GM23338 (cell line): ENCODE measurements at regions not wholly inside any gene's neighbourhood (a gene's known extent, or its start where the extent isn't known, plus 50 kb on each side); places are given as distances from the start of the nearest gene placed in this dataset.
A peak's percentile ranks its signal among the peaks of the same experiment; 100 is the strongest.

Experiments used
- ATAC-seq: fragments of 200-7000 bp; cut with Tn5 transposase; 3 replicates; pipeline ENCODE4 v1.9.1; 2020
- DNase-seq: peaks from one replicate; pipeline ENCODE4 v3.0.0-alpha.2; 2015; ENCODE audit warnings: low spot score
- H2AFZ ChIP-seq: fragments of 200-600 bp; sonication (generic); 2 replicates; pipeline ENCODE4 v1.8.0; 2016; ENCODE audit warnings: antibody characterized with exemption, mild to moderate bottlenecking, moderate library complexity
- H3F3A ChIP-seq: fragments of 200-600 bp; sonication (generic); replicated peaks from 2 replicates; pipeline ENCODE4 v1.8.0; 2017; ENCODE audit warnings: antibody characterized with exemption, mixed run types, low read depth
- H3K27ac ChIP-seq: fragments of 200-600 bp; sonication (generic); 2 replicates; pipeline ENCODE4 v1.6.1; 2016; ENCODE audit warnings: low read depth
- H3K27me3 ChIP-seq: fragments of 200-600 bp; sonication (generic); 2 replicates; pipeline ENCODE4 v1.8.0; 2016; ENCODE audit warnings: mild to moderate bottlenecking, mixed run types, moderate library complexity; ENCODE audit not compliant: insufficient read depth
- H3K36me3 ChIP-seq: fragments of 200-600 bp; sonication (generic); 2 replicates; pipeline ENCODE4 v1.8.0; 2016; ENCODE audit warnings: mild to moderate bottlenecking; ENCODE audit not compliant: insufficient read depth
- H3K4me1 ChIP-seq: fragments of 200-600 bp; sonication (generic); 2 replicates; pipeline ENCODE4 v1.8.0; 2016; ENCODE audit warnings: mild to moderate bottlenecking, moderate library complexity; ENCODE audit not compliant: insufficient read depth
- H3K4me2 ChIP-seq: fragments of 200-600 bp; sonication (generic); 2 replicates; pipeline ENCODE4 v1.7.1; 2017; ENCODE audit warnings: mixed run types
- H3K4me3 ChIP-seq: fragments of 200-600 bp; sonication (generic); 2 replicates; pipeline ENCODE4 v1.6.1; 2016; ENCODE audit warnings: mixed run types
- H3K79me2 ChIP-seq: fragments of 200-600 bp; sonication (generic); replicated peaks from 2 replicates; pipeline ENCODE4 v1.8.0; 2017; ENCODE audit warnings: mild to moderate bottlenecking; ENCODE audit not compliant: insufficient read depth
- H3K9me2 ChIP-seq: fragments of 200-600 bp; sonication (generic); 2 replicates; pipeline ENCODE4 v1.8.0; 2017; ENCODE audit not compliant: insufficient read depth
- H4K20me1 ChIP-seq: fragments of 200-600 bp; sonication (generic); replicated peaks from 2 replicates; pipeline ENCODE4 v1.8.0; 2017; ENCODE audit warnings: mild to moderate bottlenecking; ENCODE audit not compliant: insufficient read depth
- H3K27ac Mint-ChIP-seq: 2 replicates; pipeline ENCODE4 v1.8.0; 2020; ENCODE audit warnings: inconsistent platforms, mild to moderate bottlenecking, moderate library complexity, mixed read lengths
- H3K27me3 Mint-ChIP-seq: 3 replicates; pipeline ENCODE4 v1.8.0; 2022; ENCODE audit warnings: low read depth, mild to moderate bottlenecking, moderate library complexity, mixed read lengths, inconsistent platforms; ENCODE audit not compliant: insufficient read depth, poor library complexity
- H3K36me3 Mint-ChIP-seq: 3 replicates; pipeline ENCODE4 v1.8.0; 2021; ENCODE audit warnings: low read depth, mild to moderate bottlenecking, inconsistent platforms, moderate library complexity, mixed read lengths
- H3K4me1 Mint-ChIP-seq: 3 replicates; pipeline ENCODE4 v1.8.0; 2020; ENCODE audit warnings: mild to moderate bottlenecking, inconsistent platforms, mixed read lengths
- H3K4me3 Mint-ChIP-seq: 3 replicates; pipeline ENCODE4 v1.8.0; 2021; ENCODE audit warnings: moderate library complexity, mild to moderate bottlenecking, inconsistent platforms, mixed read lengths
- H3K9me3 Mint-ChIP-seq: 3 replicates; pipeline ENCODE4 v1.8.0; 2020; ENCODE audit warnings: moderate library complexity, mild to moderate bottlenecking, inconsistent platforms, mixed read lengths
- CREB1 ChIP-seq: fragments of 250-450 bp; sonication (Bioruptor Pico); IDR thresholded peaks from 2 replicates; pipeline ENCODE4 v1.5.0; 2020; ENCODE audit warnings: low read depth, mild to moderate bottlenecking, moderate library complexity
- EZH2 ChIP-seq: fragments of 200-600 bp; sonication (generic); IDR thresholded peaks from one replicate; pipeline ENCODE4 v1.8.0; 2017; ENCODE audit warnings: antibody characterized with exemption, mild to moderate bottlenecking, low read depth; ENCODE audit not compliant: unreplicated experiment
- EZH2phosphoT487 ChIP-seq: fragments of 200-600 bp; sonication (generic); IDR thresholded peaks from one replicate; pipeline ENCODE4 v1.8.1; 2018; ENCODE audit warnings: antibody characterized with exemption; ENCODE audit not compliant: unreplicated experiment
- JUNB ChIP-seq: IDR thresholded peaks from one replicate; pipeline ENCODE4 v1.6.1; 2016; ENCODE audit warnings: antibody characterized with exemption; ENCODE audit not compliant: unreplicated experiment
- NANOG ChIP-seq: IDR thresholded peaks from 2 replicates; pipeline ENCODE4 v1.6.1; 2016; ENCODE audit warnings: antibody characterized with exemption, borderline replicate concordance
- POLR2AphosphoS5 ChIP-seq: IDR thresholded peaks from 2 replicates; pipeline ENCODE4 v1.6.1; 2016; ENCODE audit warnings: antibody characterized with exemption, low read depth
- STAT1 ChIP-seq: IDR thresholded peaks from one replicate; pipeline ENCODE4 v1.6.1; 2016; ENCODE audit warnings: antibody characterized with exemption; ENCODE audit not compliant: unreplicated experiment
- ZNF114 ChIP-seq: fragments of 250-450 bp; sonication (Bioruptor Pico); IDR thresholded peaks from 2 replicates; pipeline ENCODE4 v1.5.0; 2020; ENCODE audit warnings: mild to moderate bottlenecking, moderate library complexity
- ZNF331 ChIP-seq: fragments of 250-450 bp; sonication (Bioruptor Pico); IDR thresholded peaks from 2 replicates; pipeline ENCODE4 v1.5.0; 2020; ENCODE audit warnings: low read depth, mild to moderate bottlenecking, moderate library complexity
- TF ChIP-seq, protein P1 (sequence below), 2 experiments: fragments of 200-600 bp in 1 of 2; sonication (generic) in 1 of 2; conservative IDR thresholded peaks; 2 replicates each; pipeline versions ENCODE4 v1.5.1 to v1.6.1; 2016 to 2017; ENCODE audit warnings: antibody characterized with exemption in 2 of 2, low read depth in 2 of 2, mild to moderate bottlenecking in 2 of 2, moderate library complexity in 1 of 2
- TF ChIP-seq, protein P2 (sequence below): IDR thresholded peaks from 2 replicates; pipeline ENCODE4 v1.6.1; 2016; ENCODE audit warnings: antibody characterized with exemption
- TF ChIP-seq, protein P3 (sequence below): fragments of 250-450 bp; sonication (Bioruptor Pico); IDR thresholded peaks from 2 replicates; pipeline ENCODE4 v1.5.0; 2020; ENCODE audit warnings: mild to moderate bottlenecking, moderate library complexity
- TF ChIP-seq, protein P4 (sequence below): IDR thresholded peaks from one replicate; pipeline ENCODE4 v1.6.1; 2018; ENCODE audit warnings: antibody characterized with exemption; ENCODE audit not compliant: unreplicated experiment

DNA sequence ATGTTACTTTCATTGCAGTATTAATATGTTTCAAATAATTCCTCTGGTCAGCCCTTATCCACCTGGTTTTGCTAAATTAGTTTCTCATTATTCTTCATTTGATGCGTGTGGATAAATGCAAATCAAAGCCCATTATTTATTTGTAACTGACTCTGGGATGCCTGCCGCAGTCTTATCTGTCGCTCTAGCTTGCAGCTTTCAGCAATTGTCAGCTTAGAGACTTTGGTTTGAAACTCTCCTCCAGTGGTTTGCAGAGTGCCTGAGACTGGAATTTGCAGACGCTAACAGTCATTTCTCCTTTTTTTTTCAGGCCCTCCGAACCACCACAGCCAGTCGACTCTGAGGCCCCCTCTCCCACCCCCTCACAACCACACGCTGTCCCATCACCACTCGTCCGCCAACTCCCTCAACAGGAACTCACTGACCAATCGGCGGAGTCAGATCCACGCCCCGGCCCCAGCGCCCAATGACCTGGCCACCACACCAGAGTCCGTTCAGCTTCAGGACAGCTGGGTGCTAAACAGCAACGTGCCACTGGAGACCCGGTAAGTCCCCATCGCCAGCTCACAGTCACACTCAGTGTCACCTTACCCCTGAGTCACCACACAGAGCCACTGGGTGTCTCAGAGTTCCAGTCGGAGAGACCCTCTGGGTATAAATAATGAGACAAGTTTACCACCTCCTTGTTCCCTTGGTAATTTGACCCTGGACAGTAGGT, 339.0 kb upstream of the WWC1 start:
- Histone ChIP-seq H2AFZ (no peak overlapping the region), H3K4me2 (no peak overlapping the region), H3K27ac (no peak overlapping the region), H3F3A (no peaks in the 10 kb centered on the region), H3K79me2 (no peaks in the 10 kb centered on the region), H3K4me3 (no peak overlapping the region), H4K20me1 (no peaks in the 10 kb centered on the region), H3K36me3 (no peaks in the 10 kb centered on the region), H3K9me2 (no peaks in the 10 kb centered on the region), H3K27me3 (no peaks in the 10 kb centered on the region), H3K4me1 (peaks cover 27% of the 10 kb centered on the region)
- peak; percentile 74 for ATAC-seq
- peaks cover 32% of the 10 kb centered on the region for H3K4me1 Mint-ChIP-seq
- DNase-seq, result no peak
- H3K4me3 Mint-ChIP-seq, result no peak overlapping the region
- H3K9me3 Mint-ChIP-seq, result no peaks in the 10 kb centered on the region; the same call in 2 of the 3 replicates
- TF ChIP-seq, protein P1, sequence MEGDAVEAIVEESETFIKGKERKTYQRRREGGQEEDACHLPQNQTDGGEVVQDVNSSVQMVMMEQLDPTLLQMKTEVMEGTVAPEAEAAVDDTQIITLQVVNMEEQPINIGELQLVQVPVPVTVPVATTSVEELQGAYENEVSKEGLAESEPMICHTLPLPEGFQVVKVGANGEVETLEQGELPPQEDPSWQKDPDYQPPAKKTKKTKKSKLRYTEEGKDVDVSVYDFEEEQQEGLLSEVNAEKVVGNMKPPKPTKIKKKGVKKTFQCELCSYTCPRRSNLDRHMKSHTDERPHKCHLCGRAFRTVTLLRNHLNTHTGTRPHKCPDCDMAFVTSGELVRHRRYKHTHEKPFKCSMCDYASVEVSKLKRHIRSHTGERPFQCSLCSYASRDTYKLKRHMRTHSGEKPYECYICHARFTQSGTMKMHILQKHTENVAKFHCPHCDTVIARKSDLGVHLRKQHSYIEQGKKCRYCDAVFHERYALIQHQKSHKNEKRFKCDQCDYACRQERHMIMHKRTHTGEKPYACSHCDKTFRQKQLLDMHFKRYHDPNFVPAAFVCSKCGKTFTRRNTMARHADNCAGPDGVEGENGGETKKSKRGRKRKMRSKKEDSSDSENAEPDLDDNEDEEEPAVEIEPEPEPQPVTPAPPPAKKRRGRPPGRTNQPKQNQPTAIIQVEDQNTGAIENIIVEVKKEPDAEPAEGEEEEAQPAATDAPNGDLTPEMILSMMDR (conservative IDR thresholded peaks at IDR 0.05; ENCODE audit: low read depth in 2 of 2), result no peak
- TF ChIP-seq STAT1, result no peak
- no peak for TF ChIP-seq JUNB
- TF ChIP-seq, protein P2, sequence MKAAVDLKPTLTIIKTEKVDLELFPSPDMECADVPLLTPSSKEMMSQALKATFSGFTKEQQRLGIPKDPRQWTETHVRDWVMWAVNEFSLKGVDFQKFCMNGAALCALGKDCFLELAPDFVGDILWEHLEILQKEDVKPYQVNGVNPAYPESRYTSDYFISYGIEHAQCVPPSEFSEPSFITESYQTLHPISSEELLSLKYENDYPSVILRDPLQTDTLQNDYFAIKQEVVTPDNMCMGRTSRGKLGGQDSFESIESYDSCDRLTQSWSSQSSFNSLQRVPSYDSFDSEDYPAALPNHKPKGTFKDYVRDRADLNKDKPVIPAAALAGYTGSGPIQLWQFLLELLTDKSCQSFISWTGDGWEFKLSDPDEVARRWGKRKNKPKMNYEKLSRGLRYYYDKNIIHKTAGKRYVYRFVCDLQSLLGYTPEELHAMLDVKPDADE, result no peak
- TF ChIP-seq CREB1 (CRISPR knock-in tag), result no peak
- no peak for TF ChIP-seq EZH2phosphoT487
- TF ChIP-seq, protein P3, sequence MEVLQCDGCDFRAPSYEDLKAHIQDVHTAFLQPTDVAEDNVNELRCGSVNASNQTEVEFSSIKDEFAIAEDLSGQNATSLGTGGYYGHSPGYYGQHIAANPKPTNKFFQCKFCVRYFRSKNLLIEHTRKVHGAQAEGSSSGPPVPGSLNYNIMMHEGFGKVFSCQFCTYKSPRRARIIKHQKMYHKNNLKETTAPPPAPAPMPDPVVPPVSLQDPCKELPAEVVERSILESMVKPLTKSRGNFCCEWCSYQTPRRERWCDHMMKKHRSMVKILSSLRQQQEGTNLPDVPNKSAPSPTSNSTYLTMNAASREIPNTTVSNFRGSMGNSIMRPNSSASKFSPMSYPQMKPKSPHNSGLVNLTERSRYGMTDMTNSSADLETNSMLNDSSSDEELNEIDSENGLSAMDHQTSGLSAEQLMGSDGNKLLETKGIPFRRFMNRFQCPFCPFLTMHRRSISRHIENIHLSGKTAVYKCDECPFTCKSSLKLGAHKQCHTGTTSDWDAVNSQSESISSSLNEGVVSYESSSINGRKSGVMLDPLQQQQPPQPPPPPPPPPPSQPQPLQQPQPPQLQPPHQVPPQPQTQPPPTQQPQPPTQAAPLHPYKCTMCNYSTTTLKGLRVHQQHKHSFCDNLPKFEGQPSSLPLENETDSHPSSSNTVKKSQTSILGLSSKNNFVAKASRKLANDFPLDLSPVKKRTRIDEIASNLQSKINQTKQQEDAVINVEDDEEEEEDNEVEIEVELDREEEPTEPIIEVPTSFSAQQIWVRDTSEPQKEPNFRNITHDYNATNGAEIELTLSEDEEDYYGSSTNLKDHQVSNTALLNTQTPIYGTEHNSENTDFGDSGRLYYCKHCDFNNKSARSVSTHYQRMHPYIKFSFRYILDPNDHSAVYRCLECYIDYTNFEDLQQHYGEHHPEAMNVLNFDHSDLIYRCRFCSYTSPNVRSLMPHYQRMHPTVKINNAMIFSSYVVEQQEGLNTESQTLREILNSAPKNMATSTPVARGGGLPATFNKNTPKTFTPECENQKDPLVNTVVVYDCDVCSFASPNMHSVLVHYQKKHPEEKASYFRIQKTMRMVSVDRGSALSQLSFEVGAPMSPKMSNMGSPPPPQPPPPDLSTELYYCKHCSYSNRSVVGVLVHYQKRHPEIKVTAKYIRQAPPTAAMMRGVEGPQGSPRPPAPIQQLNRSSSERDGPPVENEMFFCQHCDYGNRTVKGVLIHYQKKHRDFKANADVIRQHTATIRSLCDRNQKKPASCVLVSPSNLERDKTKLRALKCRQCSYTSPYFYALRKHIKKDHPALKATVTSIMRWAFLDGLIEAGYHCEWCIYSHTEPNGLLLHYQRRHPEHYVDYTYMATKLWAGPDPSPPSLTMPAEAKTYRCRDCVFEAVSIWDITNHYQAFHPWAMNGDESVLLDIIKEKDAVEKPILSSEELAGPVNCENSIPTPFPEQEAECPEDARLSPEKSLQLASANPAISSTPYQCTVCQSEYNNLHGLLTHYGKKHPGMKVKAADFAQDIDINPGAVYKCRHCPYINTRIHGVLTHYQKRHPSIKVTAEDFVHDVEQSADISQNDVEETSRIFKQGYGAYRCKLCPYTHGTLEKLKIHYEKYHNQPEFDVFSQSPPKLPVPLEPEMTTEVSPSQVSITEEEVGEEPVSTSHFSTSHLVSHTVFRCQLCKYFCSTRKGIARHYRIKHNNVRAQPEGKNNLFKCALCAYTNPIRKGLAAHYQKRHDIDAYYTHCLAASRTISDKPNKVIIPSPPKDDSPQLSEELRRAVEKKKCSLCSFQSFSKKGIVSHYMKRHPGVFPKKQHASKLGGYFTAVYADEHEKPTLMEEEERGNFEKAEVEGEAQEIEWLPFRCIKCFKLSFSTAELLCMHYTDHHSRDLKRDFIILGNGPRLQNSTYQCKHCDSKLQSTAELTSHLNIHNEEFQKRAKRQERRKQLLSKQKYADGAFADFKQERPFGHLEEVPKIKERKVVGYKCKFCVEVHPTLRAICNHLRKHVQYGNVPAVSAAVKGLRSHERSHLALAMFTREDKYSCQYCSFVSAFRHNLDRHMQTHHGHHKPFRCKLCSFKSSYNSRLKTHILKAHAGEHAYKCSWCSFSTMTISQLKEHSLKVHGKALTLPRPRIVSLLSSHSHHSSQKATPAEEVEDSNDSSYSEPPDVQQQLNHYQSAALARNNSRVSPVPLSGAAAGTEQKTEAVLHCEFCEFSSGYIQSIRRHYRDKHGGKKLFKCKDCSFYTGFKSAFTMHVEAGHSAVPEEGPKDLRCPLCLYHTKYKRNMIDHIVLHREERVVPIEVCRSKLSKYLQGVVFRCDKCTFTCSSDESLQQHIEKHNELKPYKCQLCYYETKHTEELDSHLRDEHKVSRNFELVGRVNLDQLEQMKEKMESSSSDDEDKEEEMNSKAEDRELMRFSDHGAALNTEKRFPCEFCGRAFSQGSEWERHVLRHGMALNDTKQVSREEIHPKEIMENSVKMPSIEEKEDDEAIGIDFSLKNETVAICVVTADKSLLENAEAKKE (CRISPR knock-in tag), result no peak
- TF ChIP-seq, protein P4, sequence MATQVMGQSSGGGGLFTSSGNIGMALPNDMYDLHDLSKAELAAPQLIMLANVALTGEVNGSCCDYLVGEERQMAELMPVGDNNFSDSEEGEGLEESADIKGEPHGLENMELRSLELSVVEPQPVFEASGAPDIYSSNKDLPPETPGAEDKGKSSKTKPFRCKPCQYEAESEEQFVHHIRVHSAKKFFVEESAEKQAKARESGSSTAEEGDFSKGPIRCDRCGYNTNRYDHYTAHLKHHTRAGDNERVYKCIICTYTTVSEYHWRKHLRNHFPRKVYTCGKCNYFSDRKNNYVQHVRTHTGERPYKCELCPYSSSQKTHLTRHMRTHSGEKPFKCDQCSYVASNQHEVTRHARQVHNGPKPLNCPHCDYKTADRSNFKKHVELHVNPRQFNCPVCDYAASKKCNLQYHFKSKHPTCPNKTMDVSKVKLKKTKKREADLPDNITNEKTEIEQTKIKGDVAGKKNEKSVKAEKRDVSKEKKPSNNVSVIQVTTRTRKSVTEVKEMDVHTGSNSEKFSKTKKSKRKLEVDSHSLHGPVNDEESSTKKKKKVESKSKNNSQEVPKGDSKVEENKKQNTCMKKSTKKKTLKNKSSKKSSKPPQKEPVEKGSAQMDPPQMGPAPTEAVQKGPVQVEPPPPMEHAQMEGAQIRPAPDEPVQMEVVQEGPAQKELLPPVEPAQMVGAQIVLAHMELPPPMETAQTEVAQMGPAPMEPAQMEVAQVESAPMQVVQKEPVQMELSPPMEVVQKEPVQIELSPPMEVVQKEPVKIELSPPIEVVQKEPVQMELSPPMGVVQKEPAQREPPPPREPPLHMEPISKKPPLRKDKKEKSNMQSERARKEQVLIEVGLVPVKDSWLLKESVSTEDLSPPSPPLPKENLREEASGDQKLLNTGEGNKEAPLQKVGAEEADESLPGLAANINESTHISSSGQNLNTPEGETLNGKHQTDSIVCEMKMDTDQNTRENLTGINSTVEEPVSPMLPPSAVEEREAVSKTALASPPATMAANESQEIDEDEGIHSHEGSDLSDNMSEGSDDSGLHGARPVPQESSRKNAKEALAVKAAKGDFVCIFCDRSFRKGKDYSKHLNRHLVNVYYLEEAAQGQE, result no peak
- no peak for TF ChIP-seq POLR2AphosphoS5
- no peak for TF ChIP-seq ZNF331 (CRISPR knock-in tag)
- no peak for TF ChIP-seq EZH2
- no peak for TF ChIP-seq ZNF114 (CRISPR knock-in tag)
- no peak for TF ChIP-seq NANOG
- H3K36me3 Mint-ChIP-seq, result peaks cover 4% of the 10 kb centered on the region; the same call in 1 of the 3 replicates
- H3K27ac Mint-ChIP-seq, result peak overlapping the region; percentile 38
- no peaks in the 10 kb centered on the region for H3K27me3 Mint-ChIP-seq
